ENCODE measurements at regions not wholly inside any gene's neighbourhood (a gene's known extent, or its start where the extent isn't known, plus 50 kb on each side); places are given as distances from the start of the nearest gene placed in this dataset.
"Not testable (repeated sequence)": the region's sequence is repeated elsewhere in the genome, so short reads cannot be mapped to it uniquely, and the experiment has no call there.

- no peak for DNase-seq (ENCODE audit: low read depth in 4 of 4, low spot score in 3 of 4)
Observed at GRCh38 chr5:3324421-3325101, 271.1 kb upstream of the IRX1 start.

DNA sequence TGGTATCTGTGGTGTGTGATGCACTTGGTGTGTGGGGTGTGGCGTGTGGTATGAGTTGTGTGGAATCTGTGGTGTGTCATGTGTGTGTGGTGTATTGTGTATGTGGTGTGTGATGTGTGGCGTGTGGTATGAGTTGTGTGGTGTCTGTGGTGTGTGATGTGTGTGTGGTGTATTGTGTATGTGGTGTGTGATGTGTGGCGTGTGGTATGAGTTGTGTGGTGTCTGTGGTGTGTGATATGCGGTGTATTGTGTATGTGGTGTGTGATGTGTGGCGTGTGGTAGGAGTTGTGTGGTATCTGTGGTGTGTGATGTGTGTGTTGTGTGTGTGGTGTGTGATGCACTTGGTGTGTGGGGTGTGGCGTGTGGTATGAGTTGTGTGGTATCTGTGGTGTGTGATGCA, 271.7 kb upstream of the IRX1 start:
- not testable (repeated sequence) for DNase-seq (ENCODE audit: low read depth in 4 of 4, low spot score in 3 of 4)

GRCh38 chr5:3323144-3323543, 272.5 kb upstream of the IRX1 start:
- DNase-seq (ENCODE audit: low read depth in 4 of 4, low spot score in 3 of 4), result no peak

DNA sequence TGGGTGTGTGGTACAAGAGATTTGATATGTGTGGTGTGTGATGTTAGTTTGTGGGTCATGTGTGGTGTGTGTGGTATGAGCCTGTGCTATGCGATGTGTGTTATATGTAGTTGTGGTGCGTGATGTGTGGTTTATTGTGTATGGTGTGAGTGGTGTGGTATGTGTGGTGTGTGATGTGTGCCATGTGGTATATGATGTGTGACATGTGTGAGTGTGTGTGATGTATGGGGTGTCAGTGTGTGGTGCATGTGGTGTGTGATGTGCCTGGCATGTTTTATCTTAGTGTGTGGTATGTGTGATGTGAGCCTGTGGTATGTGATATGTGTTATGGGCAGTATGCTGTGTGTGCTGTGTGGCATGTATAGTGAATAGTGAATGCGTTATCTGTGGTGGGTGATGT, 273.0 kb upstream of the IRX1 start:
- DNase-seq (ENCODE audit: low read depth in 4 of 4, low spot score in 3 of 4), result no peak

DNA sequence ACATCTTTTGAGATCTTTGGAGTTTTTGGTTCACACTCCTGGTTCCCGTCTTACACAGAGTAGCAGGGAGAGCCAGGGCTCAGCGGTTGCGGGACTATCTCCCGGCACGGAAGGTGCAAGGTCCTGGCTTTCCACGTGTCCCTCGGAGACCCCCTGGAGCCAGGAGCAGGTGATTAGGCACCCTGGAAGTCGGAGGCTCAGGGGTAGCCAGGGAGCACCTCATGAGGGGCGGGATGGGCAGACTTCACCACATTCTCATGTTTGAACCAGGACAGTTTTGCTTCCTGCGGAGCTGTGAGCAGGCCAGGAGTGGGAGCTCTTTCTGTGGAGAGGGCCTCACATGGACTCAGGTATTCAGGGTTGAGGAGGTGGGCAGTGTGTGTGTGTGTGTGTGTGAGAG, 273.7 kb upstream of the IRX1 start:
- DNase-seq (ENCODE audit: low read depth in 4 of 4, low spot score in 3 of 4), result no peak

DNA sequence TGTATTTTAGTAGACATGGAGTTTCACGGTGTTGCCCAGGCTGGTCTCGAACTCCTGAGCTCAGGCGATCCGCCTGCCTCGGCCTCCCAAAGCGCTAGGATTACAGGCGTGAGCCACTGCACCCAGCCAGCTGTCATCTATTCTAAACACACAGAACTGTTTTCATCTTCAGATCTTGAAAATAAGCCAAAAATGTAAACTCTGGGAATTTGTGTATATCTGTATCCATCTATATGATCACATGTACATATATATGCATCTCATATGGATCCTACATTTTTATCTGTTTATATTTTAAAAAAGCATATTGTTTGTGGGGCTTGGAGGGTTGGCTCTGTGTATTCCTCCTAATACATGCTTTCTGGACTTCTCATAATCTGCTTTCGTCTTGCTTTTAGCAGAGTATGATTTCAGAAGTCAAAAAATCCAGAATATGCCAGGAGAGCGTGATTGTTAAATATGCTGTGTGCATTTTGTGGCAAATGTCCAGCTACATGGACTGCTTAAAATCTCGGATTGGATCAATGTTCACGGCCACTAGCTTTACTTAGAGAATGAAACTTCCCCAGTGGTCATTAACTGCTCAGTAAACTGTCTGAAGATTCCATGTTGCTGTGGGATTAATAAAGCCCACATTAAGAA, 274.4 kb upstream of the IRX1 start:
- DNase-seq (ENCODE audit: low read depth in 4 of 4, low spot score in 3 of 4), result no peak

GRCh38 chr5:3320317-3320875, 275.2 kb upstream of the IRX1 start:
- no peak for DNase-seq (ENCODE audit: low read depth in 4 of 4, low spot score in 3 of 4)

GRCh38 chr5:3317051-3317795, 278.4 kb upstream of the IRX1 start:
- DNase-seq (ENCODE audit: low read depth in 4 of 4, low spot score in 3 of 4), result no peak

DNA sequence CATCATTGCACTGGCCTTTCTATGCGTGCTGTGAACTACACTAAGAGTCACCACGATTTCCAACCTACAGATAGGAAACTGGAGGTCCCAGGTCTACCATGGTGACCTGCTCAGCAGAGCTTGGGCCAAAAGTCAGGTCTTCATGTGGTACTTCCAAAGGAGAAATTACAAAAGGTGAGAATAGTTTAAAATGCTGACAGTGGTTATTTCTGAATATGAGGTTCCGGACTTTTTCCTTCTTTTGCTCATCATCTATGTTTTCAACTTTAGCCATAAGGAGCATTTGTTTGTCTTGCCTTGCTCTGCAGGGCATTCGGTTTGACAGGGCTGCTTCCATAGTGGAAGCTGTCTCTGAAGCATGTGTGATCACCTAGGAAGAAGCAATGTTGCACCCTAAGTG, 282.1 kb upstream of the IRX1 start:
- DNase-seq (ENCODE audit: low read depth in 4 of 4, low spot score in 3 of 4), result no peak

DNA sequence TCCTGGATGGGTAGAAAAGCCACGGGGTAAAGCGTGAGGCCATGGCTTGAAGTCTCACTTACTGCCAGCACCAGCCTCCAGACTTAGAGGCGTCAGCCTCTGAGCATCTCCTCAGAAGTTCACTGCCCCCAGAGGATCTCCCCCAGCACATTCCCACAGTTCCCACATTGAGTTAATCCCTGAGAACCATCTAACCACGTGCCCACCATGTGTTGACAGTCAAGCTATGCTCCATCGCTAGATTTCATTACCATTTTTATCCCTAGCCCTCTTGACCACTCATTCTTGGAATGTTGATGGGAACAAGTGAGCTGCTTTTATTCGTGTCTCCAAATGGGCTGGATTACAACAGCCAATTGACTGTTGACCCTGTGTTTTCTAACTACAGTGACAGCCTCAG, 283.3 kb upstream of the IRX1 start:
- DNase-seq (ENCODE audit: low read depth in 4 of 4, low spot score in 3 of 4), result no peak

DNA sequence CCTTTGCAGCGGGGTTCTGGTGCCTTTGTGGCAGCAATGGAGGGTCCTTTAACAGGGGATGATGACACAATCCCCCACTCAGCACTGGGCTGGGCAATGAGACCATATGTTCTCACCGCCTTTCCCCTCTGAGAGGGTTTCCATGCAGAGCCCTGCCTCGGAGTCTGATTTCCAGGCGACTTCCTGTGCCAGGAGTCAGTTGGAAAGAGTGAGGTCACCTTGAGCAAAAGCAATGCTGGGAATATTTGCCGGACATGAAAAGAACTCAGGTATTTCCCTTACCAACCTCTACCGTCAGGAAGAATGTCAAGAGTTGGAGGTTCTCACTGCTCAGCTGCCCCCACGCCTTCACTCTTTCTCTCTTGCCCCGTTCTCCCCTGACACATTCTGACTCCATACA, 284.2 kb upstream of the IRX1 start:
- no peak for DNase-seq (ENCODE audit: low read depth in 4 of 4, low spot score in 3 of 4)

DNA sequence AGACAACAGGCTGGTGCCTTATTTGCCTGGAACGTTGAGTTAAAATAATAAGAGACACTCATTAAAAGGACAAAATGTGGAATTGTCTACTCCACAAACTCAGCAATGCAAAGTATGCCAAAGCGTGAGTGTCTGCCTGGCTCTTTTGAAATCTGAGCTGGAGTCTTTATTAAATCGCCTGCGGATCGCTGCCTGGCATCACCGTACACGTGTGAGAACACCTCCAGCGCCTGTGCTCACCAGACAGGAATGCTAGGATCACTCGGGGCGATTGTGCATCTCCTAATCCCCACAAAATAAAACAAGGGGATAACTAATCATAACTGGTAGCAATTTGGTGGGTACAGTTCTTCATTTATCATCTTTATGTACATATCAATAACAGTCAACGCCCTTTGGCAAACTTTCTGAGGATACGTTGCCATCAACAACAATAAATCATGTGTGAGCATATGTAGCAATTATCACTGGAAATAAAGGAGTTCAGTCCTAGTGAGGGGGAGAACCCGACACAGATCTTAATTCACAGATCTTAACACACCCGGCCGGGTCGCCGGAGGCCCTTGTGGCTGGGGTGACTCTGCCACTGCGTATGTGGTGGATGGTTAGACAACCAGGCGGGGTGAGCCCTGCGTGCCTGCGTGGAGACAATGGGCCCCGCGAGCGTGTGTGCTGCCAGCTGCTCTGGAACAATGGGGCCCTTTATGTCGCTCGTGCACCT, 284.9 kb upstream of the IRX1 start:
- peak in 1 of 4 donors; percentile 51 for DNase-seq (ENCODE audit: low read depth in 4 of 4, low spot score in 3 of 4)

GRCh38 chr5:3309538-3309937, 286.1 kb upstream of the IRX1 start:
- no peak for DNase-seq (ENCODE audit: low read depth in 4 of 4, low spot score in 3 of 4)

DNA sequence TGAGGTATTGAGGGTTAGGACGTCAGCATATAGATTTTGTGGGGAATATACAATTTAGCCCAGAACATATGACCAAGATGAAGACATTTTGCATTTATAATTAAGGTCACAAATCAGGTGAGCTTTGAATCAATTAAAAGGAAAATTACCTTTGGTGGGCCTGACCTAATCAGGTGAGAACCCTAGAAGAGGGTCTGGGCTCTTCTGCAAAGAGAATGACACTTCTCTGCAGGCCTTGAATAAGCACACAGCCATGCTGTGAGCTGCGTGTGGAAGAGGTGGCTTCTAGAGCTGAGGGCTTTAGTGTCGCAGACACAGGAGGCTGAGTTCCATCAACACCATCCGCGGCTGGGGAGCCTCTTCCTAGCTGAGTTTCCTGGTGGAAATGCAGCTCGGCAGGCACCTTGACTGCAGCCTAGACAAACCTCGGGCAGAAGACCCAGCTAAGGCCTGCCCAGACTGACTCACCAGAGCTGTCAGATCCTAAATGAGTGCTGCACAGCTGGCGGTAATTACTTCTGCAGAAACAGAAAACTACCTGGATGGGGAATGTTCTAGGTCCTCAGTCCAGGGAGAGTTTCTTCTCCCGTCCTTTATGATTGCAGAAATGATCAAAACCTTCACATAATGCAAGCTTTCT, 287.5 kb upstream of the IRX1 start:
- no peak for DNase-seq (ENCODE audit: low read depth in 4 of 4, low spot score in 3 of 4)

GRCh38 chr5:3305432-3305831, 290.2 kb upstream of the IRX1 start:
- no peak for DNase-seq (ENCODE audit: low read depth in 4 of 4, low spot score in 3 of 4)

DNA sequence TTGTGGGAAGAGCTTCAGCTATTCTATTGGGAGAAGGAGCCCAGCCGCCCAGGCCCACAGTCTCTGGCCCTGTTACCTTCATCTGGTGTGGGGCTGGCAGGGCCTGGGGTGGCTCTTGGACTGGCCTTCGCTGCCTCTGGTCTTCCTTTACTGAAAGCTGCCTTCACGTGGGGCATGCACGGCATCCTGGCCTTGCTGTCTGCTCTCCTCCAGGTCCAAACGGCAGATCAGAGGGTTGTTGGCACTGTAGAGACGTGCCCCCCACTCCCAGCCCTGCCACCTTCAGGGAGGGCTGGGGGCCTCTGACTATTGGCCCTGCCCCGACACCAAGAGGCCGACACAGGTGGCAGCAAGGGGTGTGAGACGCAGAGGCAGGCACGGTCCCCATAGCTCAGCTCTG, 291.3 kb upstream of the IRX1 start:
- DNase-seq (ENCODE audit: low read depth in 4 of 4, low spot score in 3 of 4), result no peak

DNA sequence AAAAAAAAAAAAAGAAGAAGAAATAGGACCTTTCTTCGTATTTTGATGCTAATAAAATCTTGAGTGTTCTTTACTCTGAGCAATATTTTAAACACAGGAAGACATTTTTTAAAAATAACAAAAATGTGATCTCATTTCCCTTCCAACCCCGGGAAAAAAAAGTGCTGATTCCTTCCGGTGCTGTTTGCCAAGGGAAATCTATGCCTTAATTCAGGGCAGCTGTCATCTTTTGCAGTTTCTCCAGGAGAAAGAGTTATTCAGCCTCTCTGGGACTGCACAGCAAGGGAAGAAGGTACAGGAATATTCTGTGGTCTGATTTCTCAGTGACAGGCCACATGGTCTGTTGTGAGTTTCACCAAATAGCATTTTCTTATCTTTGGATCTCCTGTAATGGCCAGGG, 291.9 kb upstream of the IRX1 start:
- DNase-seq (ENCODE audit: low read depth in 4 of 4, low spot score in 3 of 4), result peak in 1 of 4 donors; percentile 32

DNA sequence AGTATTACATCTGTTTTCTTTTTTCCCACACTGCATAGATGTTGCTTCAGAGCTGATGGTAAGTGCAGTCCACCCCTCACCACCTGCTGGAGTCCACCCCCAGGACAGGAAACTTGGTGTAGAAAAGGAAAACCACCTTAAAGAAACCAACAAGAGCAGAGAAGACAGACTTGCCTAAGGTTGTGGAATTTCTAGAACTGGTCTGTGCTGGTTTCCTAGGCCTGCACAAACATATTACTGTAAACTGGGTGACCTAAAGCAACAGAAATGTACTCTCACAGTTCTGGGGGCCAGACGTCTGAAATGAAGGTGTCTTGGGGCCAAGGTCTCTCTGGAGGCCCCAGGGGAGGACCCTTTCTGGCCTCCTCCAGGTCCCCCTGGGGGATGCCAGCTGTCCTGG, 293.4 kb upstream of the IRX1 start:
- no peak for DNase-seq (ENCODE audit: low read depth in 4 of 4, low spot score in 3 of 4)

GRCh38 chr5:3301306-3301705, 294.3 kb upstream of the IRX1 start:
- no peak for DNase-seq (ENCODE audit: low read depth in 4 of 4, low spot score in 3 of 4)

DNA sequence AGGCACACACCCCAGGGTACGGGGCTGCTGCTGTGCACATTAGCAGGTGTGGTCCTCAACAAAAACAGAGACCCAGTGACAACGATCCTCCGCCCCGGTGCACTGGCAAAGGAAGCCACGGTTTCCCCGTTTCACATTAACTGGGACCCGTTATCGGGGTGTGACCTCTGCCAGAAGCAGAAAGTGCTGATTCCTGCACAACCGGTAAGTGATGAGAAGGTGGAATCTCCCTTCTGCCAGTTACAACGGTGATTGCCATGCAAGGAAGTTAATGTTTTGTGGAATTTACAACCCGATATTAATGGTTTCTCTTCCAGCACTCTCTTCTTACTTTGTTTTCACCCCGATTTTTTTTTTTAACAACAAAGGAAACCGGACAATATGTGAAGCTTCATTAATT, 294.9 kb upstream of the IRX1 start:
- no peak for DNase-seq (ENCODE audit: low read depth in 4 of 4, low spot score in 3 of 4)

DNA sequence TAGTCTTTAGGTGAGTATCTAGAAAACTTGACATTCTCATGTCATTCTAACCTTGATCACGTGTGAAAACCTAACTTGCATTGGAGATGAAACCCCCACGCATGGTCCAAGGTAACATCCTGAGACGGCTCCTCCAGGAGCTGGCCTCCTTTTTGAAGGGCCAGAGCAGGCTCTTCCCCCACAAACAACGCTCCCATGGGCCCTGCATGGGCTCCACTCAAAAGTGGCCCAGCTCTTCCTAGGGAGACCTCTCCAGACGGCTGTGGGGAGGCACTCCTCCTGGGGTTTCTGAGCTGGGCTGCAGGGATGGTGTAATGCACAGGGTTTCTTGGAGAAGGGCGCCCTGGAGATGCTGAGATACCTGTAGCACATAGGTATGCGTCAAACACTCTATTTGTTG, 296.2 kb upstream of the IRX1 start:
- no peak for DNase-seq (ENCODE audit: low read depth in 4 of 4, low spot score in 3 of 4)

All from right renal pelvis (tissue), 4 donors.